Activated gamma-delta T cell treated with Interleukin-2 at 50 U/mL for 16 hours (primary cell): ENCODE measurements at regions not wholly inside any gene's neighbourhood (a gene's known extent, or its start where the extent isn't known, plus 50 kb on each side); places are given as distances from the start of the nearest gene placed in this dataset.
"Not testable (repeated sequence)": the region's sequence is repeated elsewhere in the genome, so short reads cannot be mapped to it uniquely, and the experiment has no call there.

Experiments
- DNase-seq: peaks from one replicate; pipeline ENCODE4 v3.0.0-alpha.2; 2020

DNA sequence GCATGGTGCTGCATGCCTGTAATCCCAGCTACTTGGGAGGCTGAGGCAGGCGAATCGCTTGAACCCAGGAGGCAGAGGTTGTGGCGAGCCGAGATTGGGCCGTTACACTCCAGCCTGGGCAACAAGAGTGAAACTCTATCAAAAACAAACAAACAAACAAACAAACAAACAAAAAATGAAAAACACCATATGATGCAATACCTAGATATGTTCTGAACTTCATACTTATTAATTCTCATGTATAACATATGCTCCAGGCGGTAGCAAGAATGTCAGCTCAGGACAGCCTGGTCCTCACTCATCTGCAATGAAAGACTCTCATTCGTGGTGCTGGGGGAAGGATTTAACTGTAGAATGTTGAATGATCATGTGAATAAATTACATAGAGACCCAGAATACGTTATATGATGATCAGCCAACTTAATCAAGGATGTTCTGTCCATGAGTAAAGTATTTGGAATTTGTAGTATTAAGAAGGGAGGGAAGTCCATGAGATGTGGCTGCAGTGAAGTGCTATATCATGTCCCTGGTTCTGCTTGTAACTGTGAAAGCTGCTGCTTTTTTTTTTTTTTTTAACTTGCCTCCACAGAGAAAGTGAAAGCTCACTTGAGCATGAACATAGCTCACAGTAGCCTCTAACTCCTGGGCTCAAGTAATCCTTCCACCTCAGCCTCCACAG, 206.8 kb downstream of the UQCRFS1 start:
- DNase-seq: no peak

DNA sequence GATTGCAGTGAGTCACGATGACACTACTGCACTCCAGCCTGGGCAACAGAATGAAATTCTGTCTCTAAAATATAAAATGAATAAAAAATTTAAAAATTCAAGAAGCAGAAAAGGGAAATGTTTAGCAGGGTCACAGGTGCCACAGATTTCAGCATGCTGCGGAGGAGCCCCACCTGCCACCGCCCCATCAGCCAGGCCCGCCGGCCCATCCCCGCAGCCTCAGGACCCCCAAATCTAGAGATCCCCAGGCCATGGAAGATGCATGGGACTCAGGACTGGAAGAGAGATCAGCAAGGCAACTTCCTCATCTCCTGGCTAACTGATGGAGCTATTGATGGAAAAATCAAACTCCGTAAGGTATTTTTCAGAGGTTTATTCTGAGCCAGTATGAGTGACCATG, 208.2 kb downstream of the UQCRFS1 start:
- no peak for DNase-seq

DNA sequence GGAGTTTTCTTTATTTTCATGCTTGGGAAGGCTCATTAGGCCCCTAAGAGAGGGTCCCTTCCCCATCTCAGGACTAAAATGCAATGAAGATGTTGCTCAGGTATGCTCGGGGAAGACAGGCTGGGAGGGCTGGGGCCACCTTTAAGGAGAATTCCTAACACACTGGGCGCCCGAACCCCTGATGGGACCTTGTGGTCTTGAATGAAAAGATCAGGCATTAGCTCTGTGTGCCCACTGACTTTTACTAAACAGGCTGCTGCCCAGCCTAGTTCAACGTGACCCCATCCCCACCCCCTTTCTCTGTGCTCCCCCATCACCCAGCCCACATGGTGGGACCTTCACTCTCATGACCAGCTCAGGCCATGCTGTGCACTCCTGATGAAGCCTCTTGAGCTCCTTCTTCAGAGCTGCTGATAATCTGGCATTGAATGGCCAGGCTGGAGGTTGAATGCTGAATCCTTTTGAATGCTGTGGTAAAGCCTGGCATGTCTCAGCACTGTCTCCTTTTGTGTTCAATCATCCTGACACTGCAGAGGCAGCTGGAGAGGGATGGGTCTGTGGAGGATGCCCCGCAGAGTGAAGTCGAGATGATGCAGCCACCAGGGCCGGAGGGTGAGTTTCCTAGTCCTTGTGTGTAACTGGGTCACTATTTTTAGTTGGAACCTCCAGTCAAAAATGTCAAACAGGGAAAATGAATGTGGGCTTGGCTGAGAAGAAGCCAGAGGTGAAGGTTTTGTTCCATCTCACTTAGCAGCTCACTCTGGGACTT, 209.1 kb downstream of the UQCRFS1 start:
- DNase-seq: no peak

DNA sequence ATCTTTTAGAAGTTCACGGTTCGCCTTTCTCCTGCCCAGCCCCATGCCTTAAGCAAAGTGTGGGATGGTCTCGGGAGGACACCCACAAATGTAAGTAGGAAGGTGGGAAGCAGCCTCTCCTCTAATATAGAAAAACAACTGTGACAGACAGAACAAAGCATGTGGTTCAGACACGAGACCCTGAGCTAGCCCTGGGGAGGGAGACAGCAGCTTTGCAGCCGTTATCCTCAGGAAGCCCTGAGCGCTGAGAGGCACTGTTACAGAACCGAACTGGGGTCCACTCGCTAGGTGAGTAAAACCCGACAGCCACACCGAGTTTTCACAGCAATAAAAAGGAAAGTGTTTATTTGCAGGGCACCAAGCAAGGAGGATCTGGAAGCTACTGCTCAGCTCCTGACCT, 210.6 kb downstream of the UQCRFS1 start:
- no peak for DNase-seq

DNA sequence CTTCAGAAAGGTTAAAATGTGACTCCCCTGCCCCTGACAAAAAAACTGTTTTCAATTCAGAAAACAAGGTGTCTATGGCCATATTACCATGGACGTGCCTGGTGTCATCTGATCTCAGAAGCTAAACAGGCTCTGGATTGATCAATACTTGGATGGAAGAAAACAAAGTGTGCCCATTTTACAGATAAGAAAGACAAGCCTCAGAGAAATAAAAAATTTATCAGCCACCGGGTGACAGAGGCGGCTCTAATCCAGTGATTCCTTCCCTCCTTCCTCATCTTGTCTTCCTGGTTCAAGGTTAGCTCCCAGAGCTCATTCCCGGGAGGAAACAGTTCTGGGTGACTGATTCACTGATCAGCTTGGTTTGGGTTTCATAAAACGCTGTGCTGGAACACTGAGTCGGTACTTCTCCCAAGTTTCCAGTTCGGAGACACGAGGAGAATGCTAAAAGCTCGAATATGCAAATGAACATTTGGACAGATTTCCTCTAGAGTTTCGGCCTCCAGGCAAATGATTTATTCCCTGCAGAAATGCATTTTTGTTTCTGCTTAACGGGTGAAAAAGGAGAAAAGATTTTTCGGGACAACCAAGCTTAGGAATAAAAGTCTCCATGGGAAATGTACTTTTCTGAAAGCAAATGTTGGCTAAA, 211.2 kb downstream of the UQCRFS1 start:
- no peak for DNase-seq

DNA sequence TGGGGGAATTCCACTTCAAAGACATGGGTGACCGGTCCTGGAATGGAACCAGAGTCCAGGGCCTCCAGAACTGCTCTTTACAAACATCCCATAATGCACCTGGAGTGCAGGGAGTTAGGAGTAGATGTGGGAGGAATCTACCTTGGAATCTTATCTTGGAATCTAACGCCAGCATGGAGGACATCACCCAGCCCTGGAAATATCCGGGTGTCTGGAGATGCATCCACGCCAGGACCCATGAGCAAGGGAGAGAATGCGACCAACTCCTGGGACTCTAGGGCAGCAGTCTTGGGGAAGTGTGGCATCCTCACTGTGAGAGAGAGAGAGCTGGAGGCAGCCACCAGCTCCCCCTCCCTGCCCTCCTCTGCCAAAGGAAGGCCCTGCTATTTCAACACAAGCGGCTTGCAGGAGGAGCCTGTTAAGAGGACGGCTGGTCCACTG, 211.8 kb downstream of the UQCRFS1 start:
- no peak for DNase-seq

DNA sequence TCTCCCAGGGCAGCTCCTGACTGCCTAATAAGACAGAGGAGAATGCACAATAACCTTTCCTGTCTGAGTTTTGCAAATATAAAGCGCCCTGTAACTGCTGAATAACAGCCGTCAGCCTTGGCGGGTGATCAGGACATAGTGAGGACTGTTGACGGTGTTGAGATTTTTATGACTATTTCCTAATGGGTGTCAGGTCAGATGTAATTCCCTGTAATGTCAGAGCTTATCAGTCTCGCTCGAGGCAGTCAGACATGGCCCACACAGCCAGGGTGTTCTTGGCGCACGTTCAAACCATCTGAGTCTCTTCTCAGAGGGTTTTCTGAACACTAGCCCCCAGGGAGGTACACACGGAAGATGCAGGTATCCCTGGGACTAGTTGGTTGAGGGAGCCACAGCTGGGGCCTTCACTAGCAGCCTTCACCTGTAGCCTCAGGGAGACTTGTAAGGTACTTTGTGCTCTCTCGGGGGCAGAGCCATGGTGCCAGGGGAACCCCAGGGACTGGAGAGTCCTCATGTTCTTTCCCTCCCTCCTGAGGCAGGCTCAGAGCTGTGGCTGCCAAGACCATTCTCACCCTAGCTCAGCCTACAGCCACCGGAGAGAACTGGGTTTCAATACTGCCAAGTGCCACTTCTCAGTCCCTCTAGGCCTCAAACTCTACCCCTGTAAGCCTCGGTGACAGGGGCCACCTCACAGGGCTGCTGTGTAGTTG, 213.1 kb downstream of the UQCRFS1 start:
- DNase-seq: no peak

DNA sequence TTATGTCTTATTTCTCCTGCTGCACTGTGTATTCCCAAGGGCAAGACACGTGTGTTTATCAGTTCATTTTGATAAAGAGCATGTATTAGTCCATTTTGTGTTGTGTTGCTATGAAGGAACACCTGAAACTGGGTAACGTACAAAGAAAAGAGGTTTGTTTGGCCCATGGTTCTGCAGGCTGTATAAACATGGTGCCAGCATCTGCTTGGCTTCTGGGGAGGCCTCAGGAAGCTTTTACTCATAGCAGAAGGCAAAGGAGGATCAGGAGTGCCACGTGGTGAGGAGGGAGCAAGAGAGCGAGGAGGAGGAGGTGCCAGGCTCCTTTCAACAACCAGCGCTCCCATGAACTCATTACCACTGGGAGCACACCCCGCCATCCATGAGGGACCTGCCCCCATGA, 214.0 kb downstream of the UQCRFS1 start:
- DNase-seq: no peak

DNA sequence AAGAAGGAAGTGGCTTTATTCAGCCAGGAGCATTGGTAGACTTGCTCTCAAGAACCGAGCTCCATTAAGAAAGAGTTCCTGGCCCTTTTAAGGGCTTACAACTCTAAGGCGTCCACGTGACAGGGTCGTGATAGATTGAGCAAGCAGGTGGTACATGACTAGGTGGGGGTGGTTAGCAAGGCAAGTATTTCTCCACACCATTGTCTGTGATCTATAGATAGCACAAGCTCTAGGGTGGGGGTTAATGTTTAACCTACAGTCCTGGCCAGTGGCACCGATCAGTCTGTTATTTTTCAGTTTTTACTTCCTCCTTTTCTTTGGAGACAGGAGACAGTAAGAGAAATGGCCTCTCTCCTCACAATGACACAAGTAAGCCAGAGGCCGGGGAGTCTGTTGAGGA, 215.1 kb downstream of the UQCRFS1 start:
- not testable (repeated sequence) for DNase-seq

DNA sequence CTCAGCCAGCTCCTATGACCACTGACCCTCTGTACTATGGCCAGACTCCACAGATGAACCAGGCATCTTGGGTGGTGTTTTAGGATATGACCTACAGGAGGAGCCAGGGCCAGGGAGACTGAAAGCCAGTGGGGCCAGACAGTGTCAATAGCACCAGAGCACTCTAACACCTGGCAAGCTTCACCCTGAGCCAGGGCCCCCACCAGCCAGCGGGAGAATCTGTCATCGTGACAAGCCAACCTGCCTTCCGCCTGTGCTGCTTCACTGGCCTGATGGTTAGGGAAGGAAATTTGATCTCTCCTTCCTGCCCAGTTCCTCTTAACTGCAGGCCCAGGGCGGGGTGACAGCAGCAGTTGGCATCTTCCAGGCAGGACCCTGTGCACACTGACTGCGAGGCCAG, 222.4 kb downstream of the UQCRFS1 start:
- DNase-seq: no peak

DNA sequence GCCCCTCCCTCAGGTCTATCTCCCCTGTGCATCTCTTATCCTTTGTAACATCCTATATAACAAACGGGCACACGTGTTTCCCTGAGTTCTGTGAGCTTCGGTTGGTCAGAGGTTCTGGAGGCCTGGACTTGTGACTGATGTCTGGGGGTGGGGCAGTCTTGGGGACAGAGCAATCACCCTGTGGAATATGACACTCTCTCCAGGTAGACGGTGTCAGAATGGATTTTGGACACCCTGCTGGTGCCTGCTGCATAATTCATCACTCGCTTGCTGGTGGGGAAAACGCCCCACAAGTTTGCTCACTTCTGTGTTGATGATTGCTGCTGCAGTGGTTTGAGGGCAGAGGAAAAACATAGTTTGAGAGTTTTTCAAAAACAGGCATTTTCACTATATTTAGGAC, 223.2 kb downstream of the UQCRFS1 start:
- no peak for DNase-seq

DNA sequence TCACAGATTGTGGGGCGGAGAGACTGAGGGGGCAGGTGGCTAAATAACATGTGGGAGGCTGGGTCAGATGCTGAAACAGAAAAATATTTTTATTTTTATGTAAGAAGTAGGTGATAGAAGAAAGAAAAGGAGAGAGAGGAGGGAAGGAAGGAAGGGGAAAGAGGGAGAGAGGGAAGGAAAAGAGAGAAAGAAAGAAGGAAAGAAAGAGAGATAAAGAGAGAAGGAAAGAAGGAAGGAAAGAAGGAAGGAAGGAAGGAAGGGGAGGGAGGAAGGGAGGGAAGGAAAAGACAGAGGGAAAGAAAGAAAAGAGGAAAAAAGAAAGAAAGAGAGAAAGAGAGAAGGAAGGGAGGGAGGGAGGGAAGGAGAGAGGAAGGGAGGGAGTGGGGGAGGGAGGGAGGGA, 224.9 kb downstream of the UQCRFS1 start:
- DNase-seq: no peak

DNA sequence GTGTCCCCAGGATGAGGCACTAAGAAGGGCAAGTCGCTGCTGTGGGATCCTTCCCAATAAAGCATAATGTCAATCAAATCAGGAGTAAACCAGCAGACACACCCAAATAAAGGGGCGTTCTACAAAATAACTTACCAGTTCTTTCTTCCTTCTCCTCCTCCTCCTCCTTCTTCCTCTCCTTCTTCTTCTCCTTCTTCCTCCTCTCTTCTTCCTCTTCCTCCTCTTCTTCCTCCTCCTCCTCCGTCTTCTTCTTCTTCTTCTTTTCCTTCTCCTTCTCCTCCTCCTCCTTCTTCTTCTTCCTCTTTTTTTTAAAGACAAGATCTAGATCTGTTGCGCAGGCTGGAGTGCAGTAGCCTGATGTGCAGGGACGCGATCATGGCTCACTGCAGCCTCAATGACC, 225.8 kb downstream of the UQCRFS1 start:
- no peak for DNase-seq

DNA sequence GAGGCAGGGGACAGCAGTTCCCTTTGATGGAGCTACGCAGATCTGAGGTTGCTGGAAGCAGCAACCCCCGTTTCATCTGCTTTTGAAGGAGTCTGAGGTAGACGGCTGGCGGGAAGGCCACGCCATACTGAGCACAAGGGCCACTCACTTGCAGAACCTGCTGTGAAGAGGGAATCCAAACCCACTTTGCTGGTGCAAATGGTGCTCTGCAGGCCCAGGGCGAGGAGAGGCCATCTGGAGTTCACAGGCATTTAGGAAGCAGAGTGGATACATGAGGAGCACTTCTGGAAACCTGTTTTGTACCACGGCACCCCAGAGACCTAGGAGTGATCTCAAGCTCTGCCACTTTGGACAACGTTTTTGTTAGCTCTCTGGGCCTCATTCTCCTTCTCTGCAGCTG, 227.8 kb downstream of the UQCRFS1 start:
- DNase-seq: no peak

DNA sequence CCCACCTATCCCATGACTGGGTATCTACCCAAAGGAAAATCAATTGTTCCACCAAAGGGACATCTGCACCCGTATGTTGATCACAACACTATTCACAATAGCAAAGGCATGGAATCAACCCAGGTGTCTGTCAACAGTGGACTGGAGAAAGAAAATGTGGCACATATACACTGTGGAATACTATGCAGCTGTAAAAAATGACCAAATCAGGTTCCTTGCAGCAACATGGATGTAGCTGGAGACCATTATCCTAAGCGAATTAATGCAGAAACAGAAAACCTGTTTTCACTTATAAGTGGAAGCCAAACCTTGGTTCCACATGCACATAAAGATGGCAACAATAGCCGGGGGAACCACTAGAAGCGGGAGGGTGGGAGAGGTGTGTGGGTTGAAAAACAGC, 228.6 kb downstream of the UQCRFS1 start:
- no peak for DNase-seq

DNA sequence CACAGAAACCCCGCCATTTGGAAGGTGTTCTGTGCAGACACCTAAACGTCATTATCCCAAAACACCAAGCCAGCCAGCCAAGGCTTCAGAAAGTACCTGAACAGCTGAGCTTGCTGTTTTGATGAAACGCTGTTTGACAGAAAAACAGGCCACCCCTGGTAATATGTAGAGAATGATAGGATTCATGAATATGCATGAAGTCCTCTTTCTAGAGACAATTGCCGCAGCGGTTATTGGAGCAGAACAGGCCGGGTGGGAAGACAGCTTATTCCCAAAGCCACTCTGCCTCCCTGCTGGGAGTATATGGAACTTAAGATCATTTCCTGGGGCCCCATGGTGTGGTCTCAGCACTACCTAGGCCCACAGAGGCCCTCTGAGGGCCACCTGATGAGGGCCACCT, 229.5 kb downstream of the UQCRFS1 start:
- no peak for DNase-seq

DNA sequence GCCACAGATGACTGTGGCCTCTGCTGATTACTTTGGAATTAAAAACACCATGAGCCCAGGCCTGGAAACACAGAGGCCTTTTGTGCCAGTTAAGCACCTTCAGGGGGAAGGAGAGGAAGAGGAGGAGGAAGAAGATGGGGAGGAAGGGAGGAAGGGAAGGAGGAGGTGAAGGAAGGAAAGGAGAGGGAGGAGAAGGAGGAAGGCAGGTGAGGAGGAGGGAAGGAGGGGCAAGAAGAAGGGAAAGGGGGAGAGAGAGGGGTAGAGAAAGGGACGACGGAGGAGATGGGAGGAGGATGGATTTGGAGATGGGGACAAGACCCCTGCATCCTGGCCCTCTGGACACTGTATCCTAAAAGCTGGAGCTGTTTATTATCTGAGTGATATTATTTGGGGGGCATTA, 231.0 kb downstream of the UQCRFS1 start:
- no peak for DNase-seq

DNA sequence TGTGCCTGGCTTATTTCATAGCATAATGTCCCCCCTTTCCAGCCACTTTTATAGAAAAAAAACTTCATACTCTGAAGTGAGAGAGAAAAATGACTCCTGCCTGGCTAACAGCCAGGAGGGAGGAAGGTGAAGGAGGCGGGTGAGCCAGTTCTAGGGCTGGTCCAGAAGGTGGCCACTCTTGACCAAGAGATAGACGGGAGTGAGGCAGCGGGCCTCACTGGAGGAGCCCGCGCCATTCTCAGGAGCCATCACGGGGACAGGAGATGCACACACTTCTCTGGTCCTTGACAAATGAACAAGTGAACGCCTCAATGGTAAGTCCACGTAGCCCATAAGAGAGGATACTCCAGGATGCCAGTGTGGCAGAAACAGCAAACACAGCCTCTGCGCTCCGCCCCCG, 231.4 kb downstream of the UQCRFS1 start:
- no peak for DNase-seq

DNA sequence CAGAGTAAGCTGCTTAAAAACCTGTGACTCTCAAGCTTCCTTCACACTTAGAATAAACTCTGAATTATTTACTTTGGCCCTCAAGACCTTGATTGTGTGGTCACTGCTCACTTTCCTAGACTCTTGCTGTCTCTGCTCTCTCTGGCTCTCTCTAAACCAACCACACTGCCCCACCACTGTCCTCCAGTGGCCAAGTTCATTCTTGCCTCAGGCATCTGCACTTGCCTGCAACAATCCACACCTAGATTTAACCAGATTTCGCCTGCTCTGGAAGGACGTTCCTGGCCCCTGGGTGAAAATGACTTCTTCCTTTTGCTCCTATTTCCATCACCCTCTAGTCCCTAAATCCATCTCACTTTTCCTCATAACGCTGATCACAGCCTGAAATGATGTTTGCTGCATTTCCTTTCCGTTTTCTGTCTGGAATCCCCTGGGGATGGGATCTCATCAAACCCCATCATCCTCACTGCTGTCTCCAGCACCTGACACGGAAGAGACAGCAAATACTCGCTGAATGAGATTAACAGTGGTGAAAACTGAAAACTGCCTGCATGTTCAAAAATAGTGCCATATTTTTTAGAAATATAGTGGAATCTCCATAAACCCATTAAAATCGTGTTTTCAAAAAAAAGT, 232.6 kb downstream of the UQCRFS1 start:
- DNase-seq: no peak

DNA sequence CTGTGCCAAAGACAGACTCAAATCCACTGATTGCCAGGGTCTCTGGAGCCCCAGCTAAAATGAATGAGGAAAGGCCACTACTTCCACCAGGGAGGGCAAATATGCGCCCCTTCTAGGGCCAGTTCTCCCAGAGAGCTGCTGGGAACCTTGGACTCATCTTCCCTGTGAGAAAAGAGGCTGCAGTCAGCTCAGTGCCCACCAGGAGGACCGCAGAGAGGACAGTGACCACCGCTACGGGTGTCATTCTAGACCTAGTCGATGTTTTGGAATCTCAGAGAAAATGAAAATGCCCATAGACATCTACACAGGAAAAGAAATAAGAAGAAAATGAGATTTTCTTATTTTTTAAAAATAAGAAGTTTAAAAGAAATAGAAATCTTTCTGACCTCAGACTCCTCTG, 235.1 kb downstream of the UQCRFS1 start:
- DNase-seq: no peak

DNA sequence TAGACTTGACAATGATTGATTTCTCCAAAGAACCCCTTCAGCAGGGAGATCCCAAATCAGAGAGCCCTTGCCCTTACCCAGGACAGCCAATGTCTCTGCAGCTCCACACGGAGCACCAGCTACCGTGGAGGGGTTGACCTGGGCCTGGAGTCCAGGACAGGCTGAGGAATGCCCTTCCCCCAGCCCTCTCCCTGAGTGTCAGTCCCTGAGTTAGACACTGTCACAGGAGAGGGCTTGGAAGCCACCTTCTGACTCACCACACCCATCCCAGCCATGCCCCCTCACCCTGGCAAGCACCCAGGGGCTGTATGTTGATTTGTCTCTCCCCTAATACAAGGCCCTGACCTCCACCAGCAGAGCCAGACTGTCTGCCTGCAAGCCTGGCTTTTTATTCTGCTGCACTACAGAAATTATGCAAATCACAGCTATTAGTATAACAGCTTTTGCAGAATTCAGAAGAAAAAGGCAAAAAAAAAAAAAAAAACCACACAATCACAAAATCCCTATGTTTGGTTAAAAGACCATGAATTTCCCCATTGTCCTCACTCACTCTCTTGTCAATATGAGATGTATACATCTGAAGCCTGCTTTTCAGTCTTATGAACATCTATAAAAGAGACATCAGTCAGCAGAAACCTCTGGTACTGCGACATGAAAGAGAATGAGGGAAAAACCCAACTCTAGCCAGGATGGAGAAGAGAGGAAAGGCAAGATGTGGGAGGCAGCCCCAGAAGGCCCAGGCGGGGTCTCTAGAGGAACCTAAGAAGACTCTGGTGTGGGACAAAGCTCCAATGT, 240.7 kb downstream of the UQCRFS1 start:
- no peak for DNase-seq

DNA sequence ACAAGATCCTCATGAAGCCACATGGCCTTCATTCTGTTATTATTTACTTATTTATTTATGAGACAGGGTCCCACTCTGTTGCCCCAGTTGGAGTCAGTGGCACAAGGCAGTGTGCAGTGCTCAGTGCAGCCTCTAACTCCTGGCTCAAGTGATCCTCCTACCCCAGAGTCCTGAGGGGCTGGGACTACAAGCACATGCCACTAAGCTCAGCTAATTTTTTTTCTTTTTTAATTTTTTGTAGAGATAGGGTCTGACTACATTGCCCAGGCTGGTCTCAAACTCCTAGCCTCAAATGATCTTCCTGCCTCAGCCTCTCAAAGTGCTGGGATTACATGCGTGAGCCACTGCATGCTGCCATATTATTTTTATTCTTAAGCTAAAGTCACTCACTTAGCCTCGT, 241.4 kb downstream of the UQCRFS1 start:
- DNase-seq: no peak
